ENCODE measurements at regions not wholly inside any gene's neighbourhood (a gene's known extent, or its start where the extent isn't known, plus 50 kb on each side); places are given as distances from the start of the nearest gene placed in this dataset.

DNA sequence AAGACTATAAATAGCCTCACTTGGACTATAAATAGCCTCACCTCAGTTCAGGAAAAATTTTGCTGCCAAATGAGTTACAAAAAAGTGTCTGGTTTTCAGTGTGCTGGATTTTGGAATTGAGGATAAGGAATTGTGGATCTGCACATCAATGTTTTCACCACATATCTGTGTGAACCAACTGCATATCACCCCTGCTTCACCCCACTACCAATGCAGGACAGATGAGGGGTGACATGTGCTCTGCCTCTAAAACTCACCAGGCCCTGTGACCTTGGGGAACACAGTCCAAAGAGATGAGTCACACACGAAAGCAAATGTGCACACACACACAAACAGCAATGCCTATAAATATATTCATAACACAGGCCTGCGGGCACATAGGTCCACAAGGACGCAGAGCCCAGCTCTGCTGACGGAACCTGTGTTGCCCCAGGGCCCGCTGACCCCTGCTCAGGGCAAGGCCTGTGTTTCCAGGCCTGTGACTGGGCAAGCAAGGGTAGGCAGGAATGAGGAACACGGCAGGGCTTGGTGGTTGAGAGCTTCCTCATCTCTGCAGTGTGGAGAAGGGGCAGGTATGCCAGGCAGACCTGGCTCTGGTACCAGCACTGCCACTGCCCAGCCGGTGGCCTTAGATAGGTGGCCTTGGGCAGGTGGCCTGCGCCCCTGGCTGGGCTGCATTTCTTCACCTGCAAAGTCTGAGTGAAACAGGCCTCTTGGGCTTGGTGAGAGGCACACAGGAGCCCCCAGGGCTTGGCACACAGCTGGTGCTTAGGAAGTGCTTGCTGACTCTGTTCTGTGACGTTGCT lies 82.4 kb downstream of the ARL6IP4 start:
- Mint-ChIP-seq H3K36me3 (no peaks in the 10 kb centered on the region), H3K4me3 (no peak overlapping the region), H3K27me3 (no peaks in the 10 kb centered on the region), H3K9me3 (no peaks in the 10 kb centered on the region), H3K27ac (no peak overlapping the region), H3K4me1 (ENCODE audit: unreplicated experiment) (peaks cover 8% of the 10 kb centered on the region)
- TF ChIP-seq, protein P1, sequence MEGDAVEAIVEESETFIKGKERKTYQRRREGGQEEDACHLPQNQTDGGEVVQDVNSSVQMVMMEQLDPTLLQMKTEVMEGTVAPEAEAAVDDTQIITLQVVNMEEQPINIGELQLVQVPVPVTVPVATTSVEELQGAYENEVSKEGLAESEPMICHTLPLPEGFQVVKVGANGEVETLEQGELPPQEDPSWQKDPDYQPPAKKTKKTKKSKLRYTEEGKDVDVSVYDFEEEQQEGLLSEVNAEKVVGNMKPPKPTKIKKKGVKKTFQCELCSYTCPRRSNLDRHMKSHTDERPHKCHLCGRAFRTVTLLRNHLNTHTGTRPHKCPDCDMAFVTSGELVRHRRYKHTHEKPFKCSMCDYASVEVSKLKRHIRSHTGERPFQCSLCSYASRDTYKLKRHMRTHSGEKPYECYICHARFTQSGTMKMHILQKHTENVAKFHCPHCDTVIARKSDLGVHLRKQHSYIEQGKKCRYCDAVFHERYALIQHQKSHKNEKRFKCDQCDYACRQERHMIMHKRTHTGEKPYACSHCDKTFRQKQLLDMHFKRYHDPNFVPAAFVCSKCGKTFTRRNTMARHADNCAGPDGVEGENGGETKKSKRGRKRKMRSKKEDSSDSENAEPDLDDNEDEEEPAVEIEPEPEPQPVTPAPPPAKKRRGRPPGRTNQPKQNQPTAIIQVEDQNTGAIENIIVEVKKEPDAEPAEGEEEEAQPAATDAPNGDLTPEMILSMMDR (conservative IDR thresholded peaks at IDR 0.05): no peak
- no peak for DNase-seq (ENCODE audit: extremely low spot score, unreplicated experiment)

DNA sequence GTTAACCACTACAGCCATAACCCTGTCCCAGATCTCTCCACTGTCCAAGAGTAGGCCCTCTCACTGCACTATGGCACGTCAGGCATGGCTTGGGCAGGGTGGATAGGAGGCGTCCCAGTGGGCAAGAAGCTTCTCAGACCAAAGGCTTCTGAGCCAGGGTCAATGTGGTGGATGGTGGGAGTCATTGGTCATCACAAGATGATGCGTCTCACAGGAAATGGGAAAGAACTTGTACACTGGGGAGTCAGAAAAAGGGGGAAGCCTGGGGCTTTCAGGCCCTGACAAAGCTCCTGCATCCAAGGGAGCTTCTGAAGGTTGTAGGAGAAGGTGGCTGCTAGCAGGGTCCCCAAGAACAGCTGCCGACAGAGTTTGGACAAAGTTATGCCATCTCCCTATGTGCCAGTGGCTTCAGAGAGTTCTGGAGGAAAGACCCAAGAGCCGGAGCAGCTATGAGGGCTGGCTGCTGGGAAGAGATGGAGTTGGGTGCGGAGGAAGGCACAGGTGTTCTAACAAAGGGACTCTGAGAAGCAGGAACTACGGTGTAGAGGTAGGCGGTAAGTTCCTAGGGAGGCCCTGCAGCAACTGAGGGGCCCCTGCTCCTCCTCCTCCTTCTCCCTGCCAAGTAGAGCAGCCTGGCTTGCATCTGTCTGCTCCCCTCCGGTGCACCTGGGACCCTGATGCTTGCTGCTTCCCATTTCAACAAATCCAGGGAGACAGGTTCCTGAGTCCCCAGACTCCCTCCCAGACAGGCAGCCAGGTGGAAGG lies 81.1 kb downstream of the ARL6IP4 start:
- no peak overlapping the region for H3K4me3 Mint-ChIP-seq
- no peak overlapping the region for H3K27ac Mint-ChIP-seq
- no peak for DNase-seq (ENCODE audit: extremely low spot score, unreplicated experiment)
- H3K4me1 Mint-ChIP-seq (ENCODE audit: unreplicated experiment): peaks cover 8% of the 10 kb centered on the region
- TF ChIP-seq, protein P1 (conservative IDR thresholded peaks at IDR 0.05): no peak
- no peaks in the 10 kb centered on the region for H3K36me3 Mint-ChIP-seq
- no peaks in the 10 kb centered on the region for H3K9me3 Mint-ChIP-seq
- H3K27me3 Mint-ChIP-seq: no peaks in the 10 kb centered on the region

DNA sequence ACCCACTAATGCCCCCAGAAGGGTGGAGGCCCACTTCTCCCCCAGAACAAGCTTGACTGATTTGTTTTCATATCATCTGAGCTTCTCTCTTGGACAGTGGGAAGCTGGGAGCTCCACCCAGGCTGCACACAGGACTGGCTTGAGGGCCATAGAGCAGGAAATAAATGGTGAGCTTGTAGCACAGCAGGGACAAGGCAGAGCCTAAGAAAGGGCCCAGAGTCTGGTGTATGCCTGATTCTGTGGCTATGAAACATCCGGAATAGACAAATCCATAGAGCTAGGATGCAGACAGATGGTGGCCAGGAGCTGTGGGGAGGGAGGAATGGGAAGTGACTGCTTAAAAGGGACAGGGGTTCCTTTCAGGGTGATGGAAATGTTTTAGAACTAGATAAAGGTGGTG lies 79.0 kb downstream of the ARL6IP4 start:
- Mint-ChIP-seq H3K4me3 (no peak overlapping the region), H3K27ac (no peak overlapping the region)
- TF ChIP-seq, protein P1 (conservative IDR thresholded peaks at IDR 0.05): no peak

DNA sequence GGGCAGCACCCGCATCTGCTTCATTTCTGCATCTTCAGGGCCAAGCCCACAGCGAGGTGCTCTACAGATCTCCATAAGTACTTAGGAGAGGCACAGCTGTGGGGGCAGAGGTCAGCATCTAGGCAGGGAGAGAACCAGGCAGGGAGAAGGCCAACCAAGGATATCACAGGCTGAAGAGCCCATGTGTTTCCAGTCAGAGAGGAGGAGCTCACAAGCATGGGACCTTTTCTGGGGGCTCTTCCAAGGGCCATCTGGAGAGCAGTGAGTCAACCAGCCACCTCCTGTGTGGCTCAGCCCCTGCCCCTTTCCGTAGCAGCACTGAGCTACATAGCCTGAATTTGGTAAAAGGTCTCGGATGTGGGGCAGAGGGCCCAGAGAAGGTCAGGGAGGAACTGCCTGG lies 78.5 kb downstream of the ARL6IP4 start:
- no peaks in the 10 kb centered on the region for H3K27me3 Mint-ChIP-seq
- H3K27ac Mint-ChIP-seq: no peak overlapping the region
- peaks cover 21% of the 10 kb centered on the region for H3K4me1 Mint-ChIP-seq (ENCODE audit: unreplicated experiment)

More for the DNA sequence above, 79.0 kb downstream of the ARL6IP4 start:
- DNase-seq (ENCODE audit: extremely low spot score, unreplicated experiment): no peak
- H3K4me1 Mint-ChIP-seq (ENCODE audit: unreplicated experiment): peaks cover 21% of the 10 kb centered on the region
- no peaks in the 10 kb centered on the region for H3K36me3 Mint-ChIP-seq
- H3K27me3 Mint-ChIP-seq: no peaks in the 10 kb centered on the region
- H3K9me3 Mint-ChIP-seq: no peaks in the 10 kb centered on the region

DNA sequence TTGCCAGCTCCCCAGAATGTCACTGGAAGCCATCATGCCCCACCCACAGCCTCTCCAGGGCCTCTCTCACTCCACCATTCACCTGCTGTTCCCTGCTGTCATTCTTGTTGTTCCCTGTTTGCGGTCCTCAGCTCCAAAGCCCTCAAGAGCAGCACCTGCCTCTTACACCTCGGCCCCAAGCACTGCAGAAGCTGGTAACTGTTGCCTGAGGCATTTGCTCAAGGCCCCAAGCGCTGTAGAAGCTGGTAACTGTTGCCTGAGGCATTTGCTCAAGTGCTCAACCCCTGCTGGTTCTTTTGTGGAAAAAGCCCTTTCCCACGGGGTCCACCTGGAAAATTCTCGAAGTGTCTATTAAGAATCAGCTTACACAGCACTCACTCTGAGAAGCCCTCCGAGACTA lies 78.0 kb downstream of the ARL6IP4 start:
- H3K27me3 Mint-ChIP-seq: no peaks in the 10 kb centered on the region
- H3K4me1 Mint-ChIP-seq (ENCODE audit: unreplicated experiment): peaks cover 21% of the 10 kb centered on the region
- TF ChIP-seq, protein P1 (conservative IDR thresholded peaks at IDR 0.05): no peak
- H3K4me3 Mint-ChIP-seq: no peak overlapping the region
- DNase-seq (ENCODE audit: extremely low spot score, unreplicated experiment): no peak
- H3K27ac Mint-ChIP-seq: no peak overlapping the region
- H3K36me3 Mint-ChIP-seq: no peaks in the 10 kb centered on the region
- H3K9me3 Mint-ChIP-seq: no peaks in the 10 kb centered on the region

More for the DNA sequence above, 78.5 kb downstream of the ARL6IP4 start:
- TF ChIP-seq, protein P1 (conservative IDR thresholded peaks at IDR 0.05): no peak
- H3K9me3 Mint-ChIP-seq: no peaks in the 10 kb centered on the region
- H3K4me3 Mint-ChIP-seq: no peak overlapping the region
- H3K36me3 Mint-ChIP-seq: no peaks in the 10 kb centered on the region
- no peak for DNase-seq (ENCODE audit: extremely low spot score, unreplicated experiment)
